ENCODE measurements at regions not wholly inside any gene's neighbourhood (a gene's known extent, or its start where the extent isn't known, plus 50 kb on each side); places are given as distances from the start of the nearest gene placed in this dataset.

DNA sequence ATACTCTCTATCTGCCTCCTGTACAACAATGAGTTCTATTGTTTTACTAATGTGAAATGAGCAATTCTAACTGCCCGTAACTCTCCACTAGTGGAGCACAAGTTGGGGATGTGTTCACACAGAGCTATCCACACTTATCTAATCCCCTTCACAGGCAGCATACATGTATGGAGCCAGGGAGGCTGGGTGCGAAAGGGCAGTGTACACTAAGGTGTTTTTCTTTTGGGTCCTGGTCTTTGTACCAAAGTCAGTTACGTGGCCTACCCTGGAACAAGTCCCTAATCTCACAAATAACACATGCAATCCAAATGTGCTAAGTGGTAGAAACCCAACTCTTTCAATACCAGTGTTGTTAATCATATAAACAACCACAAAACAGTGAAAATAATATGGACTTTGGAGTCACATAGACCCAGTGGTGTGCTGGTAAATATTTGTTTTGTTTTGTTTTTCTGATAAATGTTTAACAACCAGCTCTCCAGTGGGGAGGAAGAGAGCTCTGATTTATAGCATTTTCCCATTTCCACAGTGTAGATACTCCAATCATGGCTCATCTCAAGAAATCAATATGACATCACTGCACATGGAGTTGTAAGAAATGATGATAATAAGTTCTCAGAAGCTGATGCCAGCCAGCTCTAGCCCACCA, 319.9 kb upstream of the DUSP10 start:
- Histone ChIP-seq H3K27ac (ENCODE audit: low read depth, low read length) (no peak overlapping the region), H3K36me3 (ENCODE audit: control insufficient read depth in 1 of 2, insufficient read depth in 2 of 2, low read length in 2 of 2) (no peaks in the 10 kb centered on the region), H3K79me1 (ENCODE audit: low read length) (no peaks in the 10 kb centered on the region), H3K79me2 (ENCODE audit: control insufficient read depth, insufficient read depth, low read length, poor library complexity) (no peaks in the 10 kb centered on the region), H2AK5ac (ENCODE audit: low read length) (no peak overlapping the region), H2BK120ac (ENCODE audit: insufficient read depth, low read length, poor library complexity) (no peak overlapping the region), H2BK12ac (ENCODE audit: low read length) (no peak overlapping the region), H3K9me3 (ENCODE audit: insufficient read depth, low read depth, low read length) (peaks cover 9% of the 10 kb centered on the region), H2AFZ (ENCODE audit: insufficient read depth, low read length, poor library complexity) (no peak overlapping the region), H3K23ac (ENCODE audit: low read length) (no peak overlapping the region), H3K4ac (ENCODE audit: low read depth, low read length) (no peak overlapping the region), H2BK5ac (ENCODE audit: low read depth, low read length, poor library complexity) (no peak overlapping the region), H3K9ac (ENCODE audit: low read length) (no peak overlapping the region), H3K4me3 (ENCODE audit: low read depth, low read length) (no peak overlapping the region), H3K27me3 (ENCODE audit: insufficient read depth, low read length) (no peaks in the 10 kb centered on the region), H3K14ac (ENCODE audit: low read length) (no peak overlapping the region), H4K8ac (ENCODE audit: low read depth, low read length) (no peak overlapping the region), H3K18ac (ENCODE audit: low read length) (no peak overlapping the region), H3K4me1 (ENCODE audit: control insufficient read depth in 1 of 2, insufficient read depth in 2 of 2, low read length in 2 of 2) (no peaks in the 10 kb centered on the region), H4K12ac (ENCODE audit: low read depth, low read length) (no peak overlapping the region), H3K4me2 (ENCODE audit: low read length) (no peak overlapping the region), H4K91ac (ENCODE audit: low read depth, low read length) (no peak overlapping the region)
- WGBS (ENCODE audit: extremely low coverage, insufficient coverage, insufficient read length), result no CpG with 5 or more reads among the region's 3 CpGs
- no peak for DNase-seq

DNA sequence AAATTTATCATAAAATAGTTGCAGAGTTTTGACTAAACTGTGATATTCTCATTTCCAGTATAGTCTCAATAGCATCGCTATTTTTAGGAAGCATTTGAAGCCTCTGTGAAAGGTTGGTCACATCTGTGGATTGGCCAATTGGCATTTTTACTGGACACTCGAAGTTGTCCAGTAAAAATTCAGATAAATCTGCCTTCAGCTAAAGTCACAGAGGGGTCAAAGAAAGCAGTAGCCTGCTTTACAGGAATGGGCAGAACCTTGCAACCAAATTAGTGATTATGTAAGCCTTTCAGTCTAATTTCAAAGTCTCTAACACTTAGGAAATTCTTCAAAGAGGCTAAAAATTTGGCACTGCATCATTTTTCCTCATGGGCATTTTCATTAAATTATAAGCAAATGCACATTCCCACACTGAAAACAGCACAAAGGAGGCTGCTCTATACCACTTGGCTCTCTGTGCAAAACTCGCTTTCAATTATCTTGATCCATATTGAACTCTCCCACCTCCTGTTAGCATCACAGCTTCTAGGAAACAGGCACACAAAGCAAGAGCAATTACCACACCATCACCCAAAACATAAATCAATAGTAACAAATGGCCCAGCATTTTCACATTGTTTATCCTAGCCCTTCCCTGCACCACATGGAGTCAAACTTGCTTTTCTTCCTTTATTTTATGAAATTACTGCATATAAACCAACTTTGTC, 318.5 kb upstream of the DUSP10 start:
- Histone ChIP-seq H3K18ac (ENCODE audit: low read length) (no peak overlapping the region), H3K4me2 (ENCODE audit: low read length) (no peak overlapping the region), H3K9me3 (ENCODE audit: insufficient read depth, low read depth, low read length) (peaks cover 9% of the 10 kb centered on the region), H3K4me1 (ENCODE audit: control insufficient read depth in 1 of 2, insufficient read depth in 2 of 2, low read length in 2 of 2) (no peaks in the 10 kb centered on the region), H2AK5ac (ENCODE audit: low read length) (no peak overlapping the region), H3K14ac (ENCODE audit: low read length) (no peak overlapping the region), H3K79me2 (ENCODE audit: control insufficient read depth, insufficient read depth, low read length, poor library complexity) (no peaks in the 10 kb centered on the region), H4K8ac (ENCODE audit: low read depth, low read length) (no peak overlapping the region), H2BK5ac (ENCODE audit: low read depth, low read length, poor library complexity) (no peak overlapping the region), H3K27me3 (ENCODE audit: insufficient read depth, low read length) (no peaks in the 10 kb centered on the region), H2BK12ac (ENCODE audit: low read length) (no peak overlapping the region), H3K4me3 (ENCODE audit: low read depth, low read length) (no peak overlapping the region), H3K79me1 (ENCODE audit: low read length) (no peaks in the 10 kb centered on the region), H3K4ac (ENCODE audit: low read depth, low read length) (no peak overlapping the region), H4K12ac (ENCODE audit: low read depth, low read length) (no peak overlapping the region), H3K27ac (ENCODE audit: low read depth, low read length) (no peak overlapping the region), H3K23ac (ENCODE audit: low read length) (no peak overlapping the region), H2AFZ (ENCODE audit: insufficient read depth, low read length, poor library complexity) (no peak overlapping the region), H2BK120ac (ENCODE audit: insufficient read depth, low read length, poor library complexity) (no peak overlapping the region), H3K9ac (ENCODE audit: low read length) (no peak overlapping the region), H3K36me3 (ENCODE audit: control insufficient read depth in 1 of 2, insufficient read depth in 2 of 2, low read length in 2 of 2) (no peaks in the 10 kb centered on the region), H4K91ac (ENCODE audit: low read depth, low read length) (no peak overlapping the region)
- no CpG with 5 or more reads among the region's 3 CpGs for WGBS (ENCODE audit: extremely low coverage, insufficient coverage, insufficient read length)
- DNase-seq, result no peak

DNA sequence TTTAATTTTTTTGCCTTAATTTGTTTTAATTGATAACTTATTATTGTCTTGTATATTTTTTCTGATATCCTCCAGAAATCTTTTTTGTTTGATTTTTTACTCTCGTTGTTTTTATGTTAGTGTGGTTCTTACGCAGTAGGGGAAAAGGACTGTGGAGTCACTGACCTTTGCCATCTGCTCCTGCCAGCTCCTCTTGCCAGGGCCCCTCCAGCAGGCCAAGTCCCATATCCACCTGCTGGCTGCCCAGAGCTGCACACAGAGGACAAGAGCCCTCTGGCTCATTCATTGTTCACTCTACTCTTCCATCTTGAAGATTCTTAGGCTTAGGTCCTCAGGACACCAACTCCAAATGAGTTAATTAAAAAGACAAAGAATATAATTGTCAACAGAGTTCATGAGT, 316.4 kb upstream of the DUSP10 start:
- Histone ChIP-seq H3K4ac (ENCODE audit: low read depth, low read length) (no peak overlapping the region), H3K9me3 (ENCODE audit: insufficient read depth, low read depth, low read length) (peaks cover 5% of the 10 kb centered on the region), H3K27ac (ENCODE audit: low read depth, low read length) (no peak overlapping the region), H2BK12ac (ENCODE audit: low read length) (no peak overlapping the region), H4K12ac (ENCODE audit: low read depth, low read length) (no peak overlapping the region), H3K9ac (ENCODE audit: low read length) (no peak overlapping the region), H2BK5ac (ENCODE audit: low read depth, low read length, poor library complexity) (no peak overlapping the region), H3K36me3 (ENCODE audit: control insufficient read depth in 1 of 2, insufficient read depth in 2 of 2, low read length in 2 of 2) (no peaks in the 10 kb centered on the region), H4K91ac (ENCODE audit: low read depth, low read length) (no peak overlapping the region), H3K4me2 (ENCODE audit: low read length) (no peak overlapping the region), H4K8ac (ENCODE audit: low read depth, low read length) (no peak overlapping the region), H3K14ac (ENCODE audit: low read length) (no peak overlapping the region), H2BK120ac (ENCODE audit: insufficient read depth, low read length, poor library complexity) (no peak overlapping the region), H3K79me2 (ENCODE audit: control insufficient read depth, insufficient read depth, low read length, poor library complexity) (no peaks in the 10 kb centered on the region), H2AFZ (ENCODE audit: insufficient read depth, low read length, poor library complexity) (no peak overlapping the region), H3K18ac (ENCODE audit: low read length) (no peak overlapping the region), H2AK5ac (ENCODE audit: low read length) (no peak overlapping the region), H3K4me3 (ENCODE audit: low read depth, low read length) (no peak overlapping the region), H3K23ac (ENCODE audit: low read length) (no peak overlapping the region), H3K79me1 (ENCODE audit: low read length) (no peaks in the 10 kb centered on the region), H3K4me1 (ENCODE audit: control insufficient read depth in 1 of 2, insufficient read depth in 2 of 2, low read length in 2 of 2) (no peaks in the 10 kb centered on the region), H3K27me3 (ENCODE audit: insufficient read depth, low read length) (no peaks in the 10 kb centered on the region)
- no CpG with 5 or more reads among the region's 2 CpGs for WGBS (ENCODE audit: extremely low coverage, insufficient coverage, insufficient read length)
- no peak for DNase-seq

DNA sequence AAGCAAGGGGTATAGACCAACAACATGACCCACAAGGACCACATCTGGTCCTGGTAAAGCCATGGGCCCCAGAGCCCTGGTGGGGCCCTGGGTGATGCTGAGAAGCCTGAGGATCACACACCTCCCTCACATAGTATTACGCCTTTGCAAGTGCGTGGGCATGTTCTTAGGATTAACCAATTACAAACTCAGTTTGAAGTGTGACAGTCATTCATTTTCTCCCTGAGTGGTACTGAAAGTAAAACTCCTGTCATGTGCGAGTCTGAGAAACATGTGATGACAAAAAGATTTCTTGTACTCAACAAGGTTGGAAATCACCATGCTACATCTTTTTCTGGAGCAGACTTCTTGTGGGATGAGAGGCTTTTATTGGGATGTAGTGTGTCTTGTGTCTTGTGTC, 315.3 kb upstream of the DUSP10 start:
- WGBS (ENCODE audit: extremely low coverage, insufficient coverage, insufficient read length), result no CpG with 5 or more reads among the region's 3 CpGs
- Histone ChIP-seq H3K4me2 (ENCODE audit: low read length) (no peak overlapping the region), H3K4ac (ENCODE audit: low read depth, low read length) (no peak overlapping the region), H2AFZ (ENCODE audit: insufficient read depth, low read length, poor library complexity) (no peak overlapping the region), H2BK120ac (ENCODE audit: insufficient read depth, low read length, poor library complexity) (no peak overlapping the region), H4K8ac (ENCODE audit: low read depth, low read length) (no peak overlapping the region), H3K9me3 (ENCODE audit: insufficient read depth, low read depth, low read length) (peaks cover 5% of the 10 kb centered on the region), H3K79me2 (ENCODE audit: control insufficient read depth, insufficient read depth, low read length, poor library complexity) (no peaks in the 10 kb centered on the region), H3K79me1 (ENCODE audit: low read length) (no peaks in the 10 kb centered on the region), H3K27me3 (ENCODE audit: insufficient read depth, low read length) (no peaks in the 10 kb centered on the region), H2BK5ac (ENCODE audit: low read depth, low read length, poor library complexity) (no peak overlapping the region), H3K4me3 (ENCODE audit: low read depth, low read length) (no peak overlapping the region), H4K91ac (ENCODE audit: low read depth, low read length) (no peak overlapping the region), H2AK5ac (ENCODE audit: low read length) (no peak overlapping the region), H2BK12ac (ENCODE audit: low read length) (no peak overlapping the region), H3K27ac (ENCODE audit: low read depth, low read length) (no peak overlapping the region), H3K23ac (ENCODE audit: low read length) (no peak overlapping the region), H3K4me1 (ENCODE audit: control insufficient read depth in 1 of 2, insufficient read depth in 2 of 2, low read length in 2 of 2) (no peaks in the 10 kb centered on the region), H3K9ac (ENCODE audit: low read length) (no peak overlapping the region), H4K12ac (ENCODE audit: low read depth, low read length) (no peak overlapping the region), H3K18ac (ENCODE audit: low read length) (no peak overlapping the region), H3K14ac (ENCODE audit: low read length) (no peak overlapping the region), H3K36me3 (ENCODE audit: control insufficient read depth in 1 of 2, insufficient read depth in 2 of 2, low read length in 2 of 2) (no peaks in the 10 kb centered on the region)
- DNase-seq, result no peak
